PC-9 (cell line): ENCODE measurements at regions not wholly inside any gene's neighbourhood (a gene's known extent, or its start where the extent isn't known, plus 50 kb on each side); places are given as distances from the start of the nearest gene placed in this dataset.

ENCODE experiments used
- EZH2 ChIP-seq: fragments of 200-600 bp; sonication (generic); IDR thresholded peaks from 2 replicates; pipeline ENCODE4 v1.8.0; 2017; ENCODE audit warnings: antibody characterized with exemption, low read depth
- TF ChIP-seq, protein P1 (sequence below): fragments of 200-600 bp; sonication (generic); conservative IDR thresholded peaks from 2 replicates; pipeline ENCODE4 v1.6.1; 2017; ENCODE audit warnings: mixed run types, antibody characterized with exemption, mild to moderate bottlenecking, moderate library complexity

DNA sequence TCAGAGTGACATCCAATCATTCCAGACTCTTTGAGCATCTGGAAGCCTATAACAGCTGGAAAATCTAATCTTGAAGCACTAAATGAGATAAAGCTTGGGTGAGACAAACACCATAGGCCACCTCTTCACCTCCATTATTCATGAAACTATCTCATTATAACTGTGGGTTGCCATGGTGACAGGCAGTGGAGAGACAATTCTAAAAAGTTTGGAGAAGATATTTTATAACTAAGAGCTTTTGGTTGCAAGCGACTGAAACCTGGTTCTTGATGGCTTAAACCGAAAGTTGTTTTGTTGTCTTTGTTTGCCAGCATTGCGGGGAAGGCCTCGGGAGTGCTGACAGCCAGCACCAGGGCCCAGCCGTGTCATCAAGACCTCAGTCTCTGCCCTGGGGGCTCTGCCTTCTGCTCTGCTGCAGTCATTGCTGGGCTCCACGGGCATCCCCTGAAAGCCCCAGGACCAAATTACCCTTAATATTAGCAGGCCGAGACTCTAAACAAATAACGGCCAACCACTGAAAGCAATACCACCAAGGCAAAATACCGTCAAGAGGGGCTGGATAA lies 353.6 kb upstream of the SFSWAP start:
- TF ChIP-seq, protein P1, sequence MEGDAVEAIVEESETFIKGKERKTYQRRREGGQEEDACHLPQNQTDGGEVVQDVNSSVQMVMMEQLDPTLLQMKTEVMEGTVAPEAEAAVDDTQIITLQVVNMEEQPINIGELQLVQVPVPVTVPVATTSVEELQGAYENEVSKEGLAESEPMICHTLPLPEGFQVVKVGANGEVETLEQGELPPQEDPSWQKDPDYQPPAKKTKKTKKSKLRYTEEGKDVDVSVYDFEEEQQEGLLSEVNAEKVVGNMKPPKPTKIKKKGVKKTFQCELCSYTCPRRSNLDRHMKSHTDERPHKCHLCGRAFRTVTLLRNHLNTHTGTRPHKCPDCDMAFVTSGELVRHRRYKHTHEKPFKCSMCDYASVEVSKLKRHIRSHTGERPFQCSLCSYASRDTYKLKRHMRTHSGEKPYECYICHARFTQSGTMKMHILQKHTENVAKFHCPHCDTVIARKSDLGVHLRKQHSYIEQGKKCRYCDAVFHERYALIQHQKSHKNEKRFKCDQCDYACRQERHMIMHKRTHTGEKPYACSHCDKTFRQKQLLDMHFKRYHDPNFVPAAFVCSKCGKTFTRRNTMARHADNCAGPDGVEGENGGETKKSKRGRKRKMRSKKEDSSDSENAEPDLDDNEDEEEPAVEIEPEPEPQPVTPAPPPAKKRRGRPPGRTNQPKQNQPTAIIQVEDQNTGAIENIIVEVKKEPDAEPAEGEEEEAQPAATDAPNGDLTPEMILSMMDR, result no peak
- TF ChIP-seq EZH2, result no peak
